ENCODE measurements at regions not wholly inside any gene's neighbourhood (a gene's known extent, or its start where the extent isn't known, plus 50 kb on each side); places are given as distances from the start of the nearest gene placed in this dataset.
A peak's percentile ranks its signal among the peaks of the same experiment; 100 is the strongest.
"Not testable (repeated sequence)": the region's sequence is repeated elsewhere in the genome, so short reads cannot be mapped to it uniquely, and the experiment has no call there.

- no peaks in the 10 kb centered on the region for H3K4me1 ChIP-seq (ENCODE audit: control insufficient read depth, low read depth, low read length)
- H3K79me2 ChIP-seq (ENCODE audit: control insufficient read depth, insufficient read depth, low read length), result no peaks in the 10 kb centered on the region
- no peaks in the 10 kb centered on the region for H3K36me3 ChIP-seq (ENCODE audit: control insufficient read depth, insufficient read depth, low read length)
- no peak overlapping the region for H3K23ac ChIP-seq (ENCODE audit: low read length)
- no CpG with 5 or more reads among the region's 3 CpGs for WGBS (ENCODE audit: extremely low coverage, insufficient coverage, low lambda C conversion rate)
- H3K4ac ChIP-seq (ENCODE audit: low read depth, low read length), result no peak overlapping the region
- H2BK15ac ChIP-seq (replicated peaks; ENCODE audit: low read depth), result no peak overlapping the region
- H2AK5ac ChIP-seq (ENCODE audit: low read length), result no peak overlapping the region
- H3K4me3 ChIP-seq (ENCODE audit: low read length), result no peak overlapping the region
- H3K9ac ChIP-seq (ENCODE audit: low read length), result no peak overlapping the region
- H4K8ac ChIP-seq (ENCODE audit: low read depth, low read length), result no peak overlapping the region
- H3K18ac ChIP-seq (ENCODE audit: low read length), result no peak overlapping the region
- no peak overlapping the region for H3K56ac ChIP-seq (ENCODE audit: low read length)
- no peak overlapping the region for H3K27ac ChIP-seq (ENCODE audit: low read depth, low read length)
- no peak overlapping the region for H2BK120ac ChIP-seq (ENCODE audit: low read depth, low read length)
- H2BK5ac ChIP-seq (ENCODE audit: low read length), result no peak overlapping the region
- no peaks in the 10 kb centered on the region for H3K27me3 ChIP-seq (ENCODE audit: insufficient read depth, low read length, poor library complexity)
- H4K5ac ChIP-seq (ENCODE audit: low read length), result no peak overlapping the region
- DNase-seq, result no peak
- no peaks in the 10 kb centered on the region for H3K79me1 ChIP-seq (ENCODE audit: low read length)
- H3K4me2 ChIP-seq (ENCODE audit: low read length), result no peak overlapping the region
These were observed 821.9 kb upstream of the AUTS2 start for GRCh38 chr7:68776326-68776725.

- DNase-seq, result peak; percentile 22
- no peak overlapping the region for H3K9ac ChIP-seq (ENCODE audit: low read length)
- no peak overlapping the region for H3K4me2 ChIP-seq (ENCODE audit: low read length)
- H3K56ac ChIP-seq (ENCODE audit: low read length), result no peak overlapping the region
- no peak overlapping the region for H3K27ac ChIP-seq (ENCODE audit: low read depth, low read length)
- H4K8ac ChIP-seq (ENCODE audit: low read depth, low read length), result no peak overlapping the region
- H4K5ac ChIP-seq (ENCODE audit: low read length), result no peak overlapping the region
- H2BK120ac ChIP-seq (ENCODE audit: low read depth, low read length), result no peak overlapping the region
- no peak overlapping the region for H2BK5ac ChIP-seq (ENCODE audit: low read length)
- no peaks in the 10 kb centered on the region for H3K79me1 ChIP-seq (ENCODE audit: low read length)
- no peak overlapping the region for H2BK15ac ChIP-seq (replicated peaks; ENCODE audit: low read depth)
- H3K4me3 ChIP-seq (ENCODE audit: low read length), result no peak overlapping the region
- no peak overlapping the region for H3K18ac ChIP-seq (ENCODE audit: low read length)
- no peaks in the 10 kb centered on the region for H3K36me3 ChIP-seq (ENCODE audit: control insufficient read depth, insufficient read depth, low read length)
- no peak overlapping the region for H3K23ac ChIP-seq (ENCODE audit: low read length)
- no peaks in the 10 kb centered on the region for H3K79me2 ChIP-seq (ENCODE audit: control insufficient read depth, insufficient read depth, low read length)
- no peak overlapping the region for H3K4ac ChIP-seq (ENCODE audit: low read depth, low read length)
- no peak overlapping the region for H2AK5ac ChIP-seq (ENCODE audit: low read length)
- H3K27me3 ChIP-seq (ENCODE audit: insufficient read depth, low read length, poor library complexity), result no peaks in the 10 kb centered on the region
- no CpG with 5 or more reads among the region's 3 CpGs for WGBS (ENCODE audit: extremely low coverage, insufficient coverage, low lambda C conversion rate)
- H3K4me1 ChIP-seq (ENCODE audit: control insufficient read depth, low read depth, low read length), result peaks cover 2% of the 10 kb centered on the region
These were observed 814.6 kb upstream of the AUTS2 start for GRCh38 chr7:68783684-68784083.

- no CpG with 5 or more reads among the region's 3 CpGs for WGBS (ENCODE audit: extremely low coverage, insufficient coverage, low lambda C conversion rate)
- H2AK5ac ChIP-seq (ENCODE audit: low read length), result no peak overlapping the region
- peaks cover 2% of the 10 kb centered on the region for H3K4me1 ChIP-seq (ENCODE audit: control insufficient read depth, low read depth, low read length)
- no peak overlapping the region for H3K4ac ChIP-seq (ENCODE audit: low read depth, low read length)
- no peak overlapping the region for H3K27ac ChIP-seq (ENCODE audit: low read depth, low read length)
- no peaks in the 10 kb centered on the region for H3K79me1 ChIP-seq (ENCODE audit: low read length)
- no peak overlapping the region for H4K8ac ChIP-seq (ENCODE audit: low read depth, low read length)
- no peak overlapping the region for H2BK120ac ChIP-seq (ENCODE audit: low read depth, low read length)
- H3K27me3 ChIP-seq (ENCODE audit: insufficient read depth, low read length, poor library complexity), result no peaks in the 10 kb centered on the region
- no peak overlapping the region for H3K4me2 ChIP-seq (ENCODE audit: low read length)
- no peak overlapping the region for H2BK15ac ChIP-seq (replicated peaks; ENCODE audit: low read depth)
- H3K23ac ChIP-seq (ENCODE audit: low read length), result no peak overlapping the region
- H3K4me3 ChIP-seq (ENCODE audit: low read length), result no peak overlapping the region
- no peaks in the 10 kb centered on the region for H3K36me3 ChIP-seq (ENCODE audit: control insufficient read depth, insufficient read depth, low read length)
- H3K79me2 ChIP-seq (ENCODE audit: control insufficient read depth, insufficient read depth, low read length), result no peaks in the 10 kb centered on the region
- no peak overlapping the region for H3K56ac ChIP-seq (ENCODE audit: low read length)
- H2BK5ac ChIP-seq (ENCODE audit: low read length), result no peak overlapping the region
- H3K9ac ChIP-seq (ENCODE audit: low read length), result no peak overlapping the region
- no peak overlapping the region for H3K18ac ChIP-seq (ENCODE audit: low read length)
- no peak overlapping the region for H4K5ac ChIP-seq (ENCODE audit: low read length)
- DNase-seq, result no peak
These were observed 813.2 kb upstream of the AUTS2 start for GRCh38 chr7:68785036-68785435.

GRCh38 chr7:68787566-68787965 lies 810.7 kb upstream of the AUTS2 start:
- H2AK5ac ChIP-seq (ENCODE audit: low read length), result no peak overlapping the region
- H3K9ac ChIP-seq (ENCODE audit: low read length), result no peak overlapping the region
- H2BK120ac ChIP-seq (ENCODE audit: low read depth, low read length), result no peak overlapping the region
- no peak overlapping the region for H2BK15ac ChIP-seq (replicated peaks; ENCODE audit: low read depth)
- H3K56ac ChIP-seq (ENCODE audit: low read length), result no peak overlapping the region
- H3K36me3 ChIP-seq (ENCODE audit: control insufficient read depth, insufficient read depth, low read length), result no peaks in the 10 kb centered on the region
- H3K4me3 ChIP-seq (ENCODE audit: low read length), result no peak overlapping the region
- H3K27ac ChIP-seq (ENCODE audit: low read depth, low read length), result no peak overlapping the region
- WGBS (ENCODE audit: extremely low coverage, insufficient coverage, low lambda C conversion rate), result no CpG with 5 or more reads among the region's 5 CpGs
- H2BK5ac ChIP-seq (ENCODE audit: low read length), result no peak overlapping the region
- no peak overlapping the region for H3K18ac ChIP-seq (ENCODE audit: low read length)
- H4K5ac ChIP-seq (ENCODE audit: low read length), result no peak overlapping the region
- no peak overlapping the region for H4K8ac ChIP-seq (ENCODE audit: low read depth, low read length)
- H3K4me2 ChIP-seq (ENCODE audit: low read length), result no peak overlapping the region
- DNase-seq, result no peak
- no peaks in the 10 kb centered on the region for H3K79me1 ChIP-seq (ENCODE audit: low read length)
- no peaks in the 10 kb centered on the region for H3K27me3 ChIP-seq (ENCODE audit: insufficient read depth, low read length, poor library complexity)
- no peaks in the 10 kb centered on the region for H3K79me2 ChIP-seq (ENCODE audit: control insufficient read depth, insufficient read depth, low read length)
- peaks cover 2% of the 10 kb centered on the region for H3K4me1 ChIP-seq (ENCODE audit: control insufficient read depth, low read depth, low read length)
- no peak overlapping the region for H3K23ac ChIP-seq (ENCODE audit: low read length)
- no peak overlapping the region for H3K4ac ChIP-seq (ENCODE audit: low read depth, low read length)

GRCh38 chr7:68788529-68788928 lies 809.7 kb upstream of the AUTS2 start:
- H3K18ac ChIP-seq (ENCODE audit: low read length); H3K36me3 ChIP-seq (ENCODE audit: control insufficient read depth, insufficient read depth, low read length); H3K4me3 ChIP-seq (ENCODE audit: low read length); H3K4ac ChIP-seq (ENCODE audit: low read depth, low read length); H2AK5ac ChIP-seq (ENCODE audit: low read length); H3K23ac ChIP-seq (ENCODE audit: low read length); H4K8ac ChIP-seq (ENCODE audit: low read depth, low read length); H3K56ac ChIP-seq (ENCODE audit: low read length); H3K9ac ChIP-seq (ENCODE audit: low read length); DNase-seq; H2BK120ac ChIP-seq (ENCODE audit: low read depth, low read length); H3K27me3 ChIP-seq (ENCODE audit: insufficient read depth, low read length, poor library complexity); H3K4me1 ChIP-seq (ENCODE audit: control insufficient read depth, low read depth, low read length); H3K79me2 ChIP-seq (ENCODE audit: control insufficient read depth, insufficient read depth, low read length); H4K5ac ChIP-seq (ENCODE audit: low read length); H2BK5ac ChIP-seq (ENCODE audit: low read length); H3K79me1 ChIP-seq (ENCODE audit: low read length); H3K4me2 ChIP-seq (ENCODE audit: low read length); H2BK15ac ChIP-seq (replicated peaks; ENCODE audit: low read depth); H3K27ac ChIP-seq (ENCODE audit: low read depth, low read length): not testable (repeated sequence)
- WGBS (ENCODE audit: extremely low coverage, insufficient coverage, low lambda C conversion rate), result no CpG with 5 or more reads among the region's 2 CpGs

- WGBS (ENCODE audit: extremely low coverage, insufficient coverage, low lambda C conversion rate), result no CpG with 5 or more reads among the region's 4 CpGs
- no peak overlapping the region for H2AK5ac ChIP-seq (ENCODE audit: low read length)
- DNase-seq, result no peak
These were observed 808.7 kb upstream of the AUTS2 start for GRCh38 chr7:68789597-68789996.

More at GRCh38 chr7:68789597-68789996, 808.7 kb upstream of the AUTS2 start:
- Histone ChIP-seq H2BK120ac (ENCODE audit: low read depth, low read length) (no peak overlapping the region), H3K4me1 (ENCODE audit: control insufficient read depth, low read depth, low read length) (no peaks in the 10 kb centered on the region), H2BK5ac (ENCODE audit: low read length) (no peak overlapping the region), H3K4me3 (ENCODE audit: low read length) (no peak overlapping the region), H3K27me3 (ENCODE audit: insufficient read depth, low read length, poor library complexity) (no peaks in the 10 kb centered on the region), H4K5ac (ENCODE audit: low read length) (no peak overlapping the region), H3K9ac (ENCODE audit: low read length) (no peak overlapping the region), H3K56ac (ENCODE audit: low read length) (no peak overlapping the region), H3K23ac (ENCODE audit: low read length) (no peak overlapping the region), H2BK15ac (replicated peaks; ENCODE audit: low read depth) (no peak overlapping the region), H3K4ac (ENCODE audit: low read depth, low read length) (no peak overlapping the region), H4K8ac (ENCODE audit: low read depth, low read length) (no peak overlapping the region), H3K79me2 (ENCODE audit: control insufficient read depth, insufficient read depth, low read length) (no peaks in the 10 kb centered on the region), H3K27ac (ENCODE audit: low read depth, low read length) (no peak overlapping the region), H3K18ac (ENCODE audit: low read length) (no peak overlapping the region), H3K79me1 (ENCODE audit: low read length) (no peaks in the 10 kb centered on the region), H3K36me3 (ENCODE audit: control insufficient read depth, insufficient read depth, low read length) (no peaks in the 10 kb centered on the region), H3K4me2 (ENCODE audit: low read length) (no peak overlapping the region)
